ENCODE measurements at regions not wholly inside any gene's neighbourhood (a gene's known extent, or its start where the extent isn't known, plus 50 kb on each side); places are given as distances from the start of the nearest gene placed in this dataset.

DNA sequence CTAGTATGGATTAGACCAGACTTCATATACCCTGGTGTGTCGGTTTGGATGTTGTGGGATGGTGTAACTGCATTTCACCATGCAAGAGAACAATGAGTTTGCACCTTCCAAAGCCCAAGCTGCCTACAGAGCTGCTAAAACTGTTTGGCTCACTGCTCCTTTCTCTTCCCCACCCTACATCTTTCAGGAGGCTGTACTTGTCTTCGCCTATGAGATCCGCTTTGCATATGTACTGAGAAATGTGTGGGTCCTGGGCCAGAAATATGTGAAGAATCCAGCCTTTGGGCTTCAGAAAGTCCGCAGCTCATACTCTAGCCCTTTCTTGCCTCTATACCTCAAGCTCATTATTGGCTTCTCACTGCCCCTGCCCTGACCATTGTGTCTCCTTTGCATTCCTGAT lies 1060.0 kb downstream of the NTRK3 start:
- ATAC-seq: no peak
- TF ChIP-seq OSR1 (CRISPR knock-in tag; IDR thresholded peaks at IDR 0.05) (no peak), ZFP3 (CRISPR knock-in tag; IDR thresholded peaks at IDR 0.05) (no peak), ZNF565 (CRISPR knock-in tag; conservative IDR thresholded peaks at IDR 0.05; ENCODE audit: low read depth) (no peak), ZNF70 (CRISPR knock-in tag; IDR thresholded peaks at IDR 0.05) (no peak), SNAI2 (CRISPR knock-in tag; IDR thresholded peaks at IDR 0.05) (no peak), ZFP30 (CRISPR knock-in tag; IDR thresholded peaks at IDR 0.05) (no peak), CSRNP3 (CRISPR knock-in tag; IDR thresholded peaks at IDR 0.05) (no peak), CSDC2 (CRISPR knock-in tag; IDR thresholded peaks at IDR 0.05) (no peak), PPARA (CRISPR knock-in tag; IDR thresholded peaks at IDR 0.05; ENCODE audit: borderline replicate concordance) (no peak), PATZ1 (CRISPR knock-in tag; IDR thresholded peaks at IDR 0.05; ENCODE audit: borderline replicate concordance) (no peak), ZC3H10 (CRISPR knock-in tag; IDR thresholded peaks at IDR 0.05) (no peak), ZNF8 (CRISPR knock-in tag; IDR thresholded peaks at IDR 0.05) (no peak), ARNTL (CRISPR knock-in tag; IDR thresholded peaks at IDR 0.05; ENCODE audit: borderline replicate concordance, low read depth) (no peak), ESRRG (CRISPR knock-in tag; IDR thresholded peaks at IDR 0.05) (no peak), RARB (CRISPR knock-in tag; IDR thresholded peaks at IDR 0.05) (no peak), BACH2 (CRISPR knock-in tag; IDR thresholded peaks at IDR 0.05; ENCODE audit: borderline replicate concordance) (no peak)
- TF ChIP-seq, protein P1, sequence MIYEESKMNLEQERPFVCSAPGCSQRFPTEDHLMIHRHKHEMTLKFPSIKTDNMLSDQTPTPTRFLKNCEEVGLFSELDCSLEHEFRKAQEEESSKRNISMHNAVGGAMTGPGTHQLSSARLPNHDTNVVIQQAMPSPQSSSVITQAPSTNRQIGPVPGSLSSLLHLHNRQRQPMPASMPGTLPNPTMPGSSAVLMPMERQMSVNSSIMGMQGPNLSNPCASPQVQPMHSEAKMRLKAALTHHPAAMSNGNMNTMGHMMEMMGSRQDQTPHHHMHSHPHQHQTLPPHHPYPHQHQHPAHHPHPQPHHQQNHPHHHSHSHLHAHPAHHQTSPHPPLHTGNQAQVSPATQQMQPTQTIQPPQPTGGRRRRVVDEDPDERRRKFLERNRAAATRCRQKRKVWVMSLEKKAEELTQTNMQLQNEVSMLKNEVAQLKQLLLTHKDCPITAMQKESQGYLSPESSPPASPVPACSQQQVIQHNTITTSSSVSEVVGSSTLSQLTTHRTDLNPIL (CRISPR knock-in tag; IDR thresholded peaks at IDR 0.05; ENCODE audit: low read depth): no peak
- TF ChIP-seq, protein P2, sequence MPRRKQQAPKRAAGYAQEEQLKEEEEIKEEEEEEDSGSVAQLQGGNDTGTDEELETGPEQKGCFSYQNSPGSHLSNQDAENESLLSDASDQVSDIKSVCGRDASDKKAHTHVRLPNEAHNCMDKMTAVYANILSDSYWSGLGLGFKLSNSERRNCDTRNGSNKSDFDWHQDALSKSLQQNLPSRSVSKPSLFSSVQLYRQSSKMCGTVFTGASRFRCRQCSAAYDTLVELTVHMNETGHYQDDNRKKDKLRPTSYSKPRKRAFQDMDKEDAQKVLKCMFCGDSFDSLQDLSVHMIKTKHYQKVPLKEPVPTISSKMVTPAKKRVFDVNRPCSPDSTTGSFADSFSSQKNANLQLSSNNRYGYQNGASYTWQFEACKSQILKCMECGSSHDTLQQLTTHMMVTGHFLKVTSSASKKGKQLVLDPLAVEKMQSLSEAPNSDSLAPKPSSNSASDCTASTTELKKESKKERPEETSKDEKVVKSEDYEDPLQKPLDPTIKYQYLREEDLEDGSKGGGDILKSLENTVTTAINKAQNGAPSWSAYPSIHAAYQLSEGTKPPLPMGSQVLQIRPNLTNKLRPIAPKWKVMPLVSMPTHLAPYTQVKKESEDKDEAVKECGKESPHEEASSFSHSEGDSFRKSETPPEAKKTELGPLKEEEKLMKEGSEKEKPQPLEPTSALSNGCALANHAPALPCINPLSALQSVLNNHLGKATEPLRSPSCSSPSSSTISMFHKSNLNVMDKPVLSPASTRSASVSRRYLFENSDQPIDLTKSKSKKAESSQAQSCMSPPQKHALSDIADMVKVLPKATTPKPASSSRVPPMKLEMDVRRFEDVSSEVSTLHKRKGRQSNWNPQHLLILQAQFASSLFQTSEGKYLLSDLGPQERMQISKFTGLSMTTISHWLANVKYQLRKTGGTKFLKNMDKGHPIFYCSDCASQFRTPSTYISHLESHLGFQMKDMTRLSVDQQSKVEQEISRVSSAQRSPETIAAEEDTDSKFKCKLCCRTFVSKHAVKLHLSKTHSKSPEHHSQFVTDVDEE (CRISPR knock-in tag; IDR thresholded peaks at IDR 0.05): no peak

DNA sequence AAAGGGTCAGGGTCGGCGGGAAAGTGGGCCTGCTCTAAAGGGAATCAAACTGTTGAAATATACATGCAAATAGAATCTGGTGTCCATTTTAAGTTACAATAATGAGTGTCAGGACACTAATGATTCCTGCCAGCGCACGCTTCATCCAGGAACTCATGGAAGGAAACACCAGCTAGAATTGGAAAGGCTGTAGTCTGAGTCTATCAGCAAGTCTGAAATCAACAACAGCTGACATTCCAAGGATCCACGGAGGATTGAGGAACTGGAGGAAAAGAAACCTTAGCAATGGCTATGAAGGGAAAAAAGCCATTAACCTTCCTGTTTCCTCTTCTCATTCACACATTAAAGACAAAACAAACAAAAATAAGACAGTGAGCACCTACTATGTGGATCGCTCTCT lies 1063.1 kb downstream of the NTRK3 start:
- TF ChIP-seq TOX (CRISPR knock-in tag; IDR thresholded peaks at IDR 0.05; ENCODE audit: borderline replicate concordance): no peak
- TF ChIP-seq PATZ1 (CRISPR knock-in tag; IDR thresholded peaks at IDR 0.05; ENCODE audit: borderline replicate concordance): no peak
- no peak for TF ChIP-seq CSRNP3 (CRISPR knock-in tag; IDR thresholded peaks at IDR 0.05)
- TF ChIP-seq PPARA (CRISPR knock-in tag; IDR thresholded peaks at IDR 0.05; ENCODE audit: borderline replicate concordance): no peak
- no peak for TF ChIP-seq GLIS3 (CRISPR knock-in tag; IDR thresholded peaks at IDR 0.05)
- no peak for TF ChIP-seq CSDC2 (CRISPR knock-in tag; IDR thresholded peaks at IDR 0.05)
- TF ChIP-seq ZNF8 (CRISPR knock-in tag; IDR thresholded peaks at IDR 0.05): no peak
- no peak for TF ChIP-seq BACH2 (CRISPR knock-in tag; IDR thresholded peaks at IDR 0.05; ENCODE audit: borderline replicate concordance)
- ATAC-seq: no peak

All from SK-N-SH treated with all-trans-retinoic acid at 6 μM for 48 hours (cell line).